ENCODE measurements at regions not wholly inside any gene's neighbourhood (a gene's known extent, or its start where the extent isn't known, plus 50 kb on each side); places are given as distances from the start of the nearest gene placed in this dataset.

GRCh38 chr15:91790836-91791235 lies 62.7 kb upstream of the SLCO3A1 start:
- TF ChIP-seq POLR2A (IDR thresholded peaks at IDR 0.05; ENCODE audit: low read length) (no peak), GATA1 (IDR thresholded peaks at IDR 0.05; ENCODE audit: low read depth, low read length) (no peak)
- DNase-seq = no peak

GRCh38 chr15:91793771-91794170 lies 59.7 kb upstream of the SLCO3A1 start:
- TF ChIP-seq POLR2A (IDR thresholded peaks at IDR 0.05; ENCODE audit: low read length) (no peak), GATA1 (IDR thresholded peaks at IDR 0.05; ENCODE audit: low read depth, low read length) (no peak)
- DNase-seq = no peak

DNA sequence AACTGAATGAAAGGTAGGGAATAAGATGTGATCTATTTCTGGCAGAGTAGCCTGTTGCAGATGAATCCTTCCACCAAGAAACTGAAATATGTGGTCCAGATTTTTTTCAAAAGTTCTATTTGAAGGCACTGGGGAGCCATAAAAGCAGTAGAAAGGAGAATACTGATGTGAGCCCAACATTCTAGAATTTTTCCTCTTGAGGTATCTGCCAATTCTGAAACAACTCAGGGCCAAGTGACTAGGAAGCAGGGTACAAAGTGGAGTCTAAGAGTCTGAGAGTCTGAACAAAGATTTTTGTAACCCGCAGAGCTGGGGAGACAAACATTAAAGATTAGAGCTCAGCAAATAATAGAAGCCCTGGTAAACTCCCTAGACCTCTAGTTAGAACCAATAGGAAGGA lies 58.3 kb upstream of the SLCO3A1 start:
- TF ChIP-seq POLR2A (IDR thresholded peaks at IDR 0.05; ENCODE audit: low read length) (no peak), GATA1 (IDR thresholded peaks at IDR 0.05; ENCODE audit: low read depth, low read length) (no peak)
- no peak for DNase-seq

DNA sequence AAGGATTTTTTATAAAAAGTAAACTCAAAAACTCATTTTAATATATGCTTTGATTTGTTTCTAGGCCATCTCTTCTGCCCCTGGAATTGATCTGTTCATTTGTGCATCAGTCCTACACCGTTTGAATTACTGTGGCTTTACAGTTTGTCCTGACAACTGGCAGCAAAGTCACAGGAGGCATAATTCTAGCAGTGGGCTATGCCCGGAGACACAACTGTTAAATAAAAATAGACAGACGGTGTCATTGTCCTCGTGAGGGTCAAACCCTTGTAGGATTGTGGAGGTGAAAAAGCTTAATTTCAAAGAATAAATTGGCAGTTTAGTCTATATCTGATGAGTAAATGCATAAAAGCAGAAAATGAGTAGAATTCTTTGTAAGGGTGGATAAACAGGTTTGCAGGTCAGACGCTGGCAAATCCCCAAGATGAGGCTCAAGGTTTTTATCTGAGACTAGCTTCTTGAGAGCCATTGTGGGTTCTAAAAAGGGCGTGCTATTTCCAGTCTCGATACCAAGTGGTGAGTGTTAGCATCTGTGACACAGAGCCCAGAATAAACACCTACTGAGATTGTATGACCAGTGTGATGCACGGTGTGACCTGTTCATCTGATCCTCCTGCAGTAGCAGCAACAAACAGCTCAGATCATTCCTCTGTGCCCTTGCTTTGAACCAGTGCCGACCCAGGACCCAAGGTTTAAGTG lies 51.5 kb upstream of the SLCO3A1 start:
- no peak for DNase-seq
- TF ChIP-seq GATA1 (IDR thresholded peaks at IDR 0.05; ENCODE audit: low read depth, low read length) (no peak), POLR2A (IDR thresholded peaks at IDR 0.05; ENCODE audit: low read length) (no peak)

DNA sequence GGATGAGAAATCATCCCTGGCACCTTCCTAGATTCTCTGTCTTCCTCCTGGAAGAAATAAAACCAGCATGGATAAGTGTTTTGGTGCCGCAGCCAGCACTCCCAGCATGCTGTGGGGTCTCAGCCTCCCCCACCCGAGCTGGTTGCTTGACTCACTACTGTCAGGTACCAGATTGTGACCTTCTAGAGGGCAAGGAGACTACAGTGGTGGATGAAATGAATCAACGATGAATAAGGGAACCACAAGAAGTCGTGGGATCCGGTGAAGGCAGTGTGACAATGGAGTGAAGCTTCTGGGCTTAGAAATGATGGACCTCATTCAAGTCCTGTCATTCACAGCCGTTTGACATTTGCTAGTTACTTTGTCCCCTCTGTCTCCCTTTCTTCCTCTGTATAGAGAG lies 50.2 kb upstream of the SLCO3A1 start:
- DNase-seq = no peak
- TF ChIP-seq GATA1 (IDR thresholded peaks at IDR 0.05; ENCODE audit: low read depth, low read length) = no peak
- TF ChIP-seq POLR2A (IDR thresholded peaks at IDR 0.05; ENCODE audit: low read length) = no peak
